Effector CD4-positive, alpha-beta T cell (primary cell): ENCODE measurements at regions not wholly inside any gene's neighbourhood (a gene's known extent, or its start where the extent isn't known, plus 50 kb on each side); places are given as distances from the start of the nearest gene placed in this dataset.

ENCODE experiments used
- DNase-seq: peaks from one replicate; pipeline ENCODE4 v3.0.0-alpha.2; 2020

GRCh38 chr14:96617635-96618034 is 115.5 kb downstream of the PAPOLA start:
- DNase-seq, result no peak

- no peak for DNase-seq
Measured at GRCh38 chr14:96622926-96623325, 120.7 kb downstream of the PAPOLA start.

GRCh38 chr14:96623676-96624484 is 121.7 kb downstream of the PAPOLA start:
- DNase-seq, result no peak

GRCh38 chr14:96624661-96625425 is 122.7 kb downstream of the PAPOLA start:
- no peak for DNase-seq

- DNase-seq, result no peak
Measured at GRCh38 chr14:96625426-96625985, 123.3 kb downstream of the PAPOLA start.

GRCh38 chr14:96626121-96626768 is 124.1 kb downstream of the PAPOLA start:
- no peak for DNase-seq

- no peak for DNase-seq
Measured at GRCh38 chr14:96626916-96627315, 124.7 kb downstream of the PAPOLA start.

GRCh38 chr14:96627386-96627785 is 125.2 kb downstream of the PAPOLA start:
- no peak for DNase-seq

GRCh38 chr14:96627811-96628775 is 125.9 kb downstream of the PAPOLA start:
- DNase-seq, result no peak

GRCh38 chr14:96629082-96629481 is 126.9 kb downstream of the PAPOLA start:
- DNase-seq, result no peak

- no peak for DNase-seq
Measured at GRCh38 chr14:96629558-96630222, 127.5 kb downstream of the PAPOLA start.

- DNase-seq, result no peak
Measured at GRCh38 chr14:96630281-96630680, 128.1 kb downstream of the PAPOLA start.

GRCh38 chr14:96631030-96631429 is 128.8 kb downstream of the PAPOLA start:
- DNase-seq, result no peak

- DNase-seq, result no peak
Measured at GRCh38 chr14:96631621-96632362, 129.6 kb downstream of the PAPOLA start.

GRCh38 chr14:96632363-96632758 is 130.2 kb downstream of the PAPOLA start:
- no peak for DNase-seq

- DNase-seq, result no peak
Measured at GRCh38 chr14:96633096-96633495, 130.9 kb downstream of the PAPOLA start.

- no peak for DNase-seq
Measured at GRCh38 chr14:96634481-96634880, 132.3 kb downstream of the PAPOLA start.

- DNase-seq, result no peak
Measured at GRCh38 chr14:96634896-96635295, 132.7 kb downstream of the PAPOLA start.

- DNase-seq, result no peak
Measured at GRCh38 chr14:96635850-96636249, 133.7 kb downstream of the PAPOLA start.

GRCh38 chr14:96637521-96637920 is 135.3 kb downstream of the PAPOLA start:
- DNase-seq, result no peak
